GM04504 (cell line): ENCODE measurements at regions not wholly inside any gene's neighbourhood (a gene's known extent, or its start where the extent isn't known, plus 50 kb on each side); places are given as distances from the start of the nearest gene placed in this dataset.
"Not testable (repeated sequence)": the region's sequence is repeated elsewhere in the genome, so short reads cannot be mapped to it uniquely, and the experiment has no call there.

Experiments
- DNase-seq: peaks from one replicate; pipeline ENCODE4 v3.0.0-alpha.2; 2012; ENCODE audit warnings: low read depth

DNA sequence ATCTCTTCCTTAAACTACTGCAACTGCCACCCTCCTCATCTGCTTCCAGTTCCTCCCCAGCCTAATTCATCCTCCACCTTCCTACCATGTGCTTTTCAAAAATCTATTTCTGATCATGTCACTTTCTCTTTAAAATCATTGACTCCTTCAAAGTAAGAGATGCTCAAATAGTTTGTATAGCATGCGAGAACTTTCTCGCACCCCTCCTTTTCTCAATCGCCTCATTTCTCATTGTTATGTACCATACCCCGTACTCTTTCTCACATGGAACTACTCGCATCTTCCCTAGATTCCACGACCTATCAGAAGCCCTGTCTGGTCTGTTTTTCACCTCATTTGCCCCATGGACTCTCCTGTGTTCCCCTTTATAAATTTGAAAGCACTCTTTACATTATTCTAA is 238.2 kb downstream of the NRIP1 start:
- DNase-seq: no peak

DNA sequence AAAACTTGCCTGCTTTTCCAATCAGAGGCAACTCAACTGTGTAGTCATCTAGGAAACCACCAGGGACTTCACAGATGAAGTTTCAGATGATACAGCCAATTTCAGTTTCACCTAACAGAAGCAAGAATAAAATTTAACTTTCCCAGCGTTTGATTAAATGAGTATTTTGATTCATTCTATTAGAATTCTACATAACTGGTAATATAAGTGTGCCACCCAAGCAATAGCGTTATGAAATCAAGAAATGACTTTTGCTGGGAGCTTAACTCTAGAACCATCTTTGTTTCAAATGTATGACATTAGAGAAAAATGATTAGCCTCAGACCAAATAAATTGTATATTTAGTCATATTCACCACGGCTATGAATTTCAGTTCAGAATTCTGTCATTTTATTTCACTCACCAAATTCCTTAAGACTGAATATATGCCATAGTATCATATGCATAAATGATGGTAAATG is 239.3 kb downstream of the NRIP1 start:
- DNase-seq: no peak

DNA sequence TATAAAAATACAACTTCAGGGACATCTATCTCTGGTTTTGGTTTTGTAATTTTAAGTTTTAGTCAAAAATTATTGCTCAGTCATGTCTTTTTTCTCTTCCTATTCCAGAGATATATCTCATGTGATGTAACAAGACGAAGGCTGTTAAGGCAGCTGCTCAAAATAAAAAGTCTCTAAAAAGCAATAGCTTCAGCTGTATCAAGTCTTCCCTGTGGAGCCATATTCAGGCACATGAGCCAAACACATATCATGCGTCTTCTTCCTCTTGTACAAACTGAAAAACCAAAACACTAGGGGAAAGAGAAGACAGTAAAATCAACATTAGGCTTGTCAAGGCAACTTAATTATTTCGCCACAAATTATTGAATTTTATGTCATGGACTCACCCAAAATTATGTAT is 240.7 kb downstream of the NRIP1 start:
- DNase-seq: no peak

DNA sequence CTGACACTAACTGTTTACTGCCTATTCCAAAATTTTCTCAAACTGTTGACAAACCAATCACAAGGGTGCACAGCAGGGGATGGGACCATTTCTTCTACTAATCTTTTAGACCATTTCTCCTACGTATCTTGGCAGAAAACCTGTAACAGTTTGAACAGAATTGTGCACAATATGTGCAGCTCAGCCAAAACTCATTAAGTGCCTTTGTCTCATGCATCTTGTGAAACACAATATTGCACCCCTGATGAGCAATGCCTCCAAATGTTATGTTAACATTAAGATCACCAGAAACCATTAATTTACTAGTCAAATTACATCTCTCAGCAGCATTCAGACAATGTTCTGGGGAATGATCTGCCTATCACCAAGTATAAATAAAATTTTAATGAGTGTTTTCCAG is 247.5 kb downstream of the NRIP1 start:
- no peak for DNase-seq

DNA sequence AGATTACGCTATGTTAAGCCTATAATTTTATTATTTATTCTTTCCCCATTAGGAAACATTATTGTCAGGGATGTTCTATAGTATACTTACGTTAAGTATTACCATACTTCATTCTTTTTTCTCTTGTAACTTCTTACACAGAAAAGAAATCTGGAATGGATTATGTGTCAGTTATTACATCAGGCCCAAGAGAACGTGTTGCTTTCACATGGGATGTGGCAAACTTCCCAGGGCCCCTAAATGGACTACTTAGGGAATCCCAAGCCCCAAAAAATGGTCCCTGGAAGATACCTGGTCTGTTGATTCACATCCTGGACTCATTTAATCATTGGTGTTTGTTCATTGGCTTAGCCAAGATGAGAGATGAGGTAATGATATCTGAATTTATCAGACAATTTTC is 249.8 kb downstream of the NRIP1 start:
- peak; percentile 12 for DNase-seq

DNA sequence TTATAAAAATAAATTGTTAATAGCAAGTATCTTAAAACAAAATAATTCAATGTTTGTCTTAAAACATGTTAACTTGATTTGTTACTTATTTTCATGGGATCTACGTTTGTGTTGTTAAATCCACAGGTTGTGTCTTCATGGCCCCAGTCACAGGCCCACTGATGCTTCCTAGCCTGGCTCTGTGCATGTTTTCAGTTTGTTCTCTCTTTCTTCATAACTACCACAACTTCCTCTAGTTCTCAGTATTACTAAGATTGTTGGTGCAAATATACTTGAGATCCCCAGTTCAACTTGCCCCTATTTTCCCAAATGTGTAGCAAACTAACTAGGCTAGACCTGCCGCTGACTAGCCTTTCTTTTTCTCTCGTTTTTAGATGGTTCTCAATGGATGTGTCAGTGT is 250.5 kb downstream of the NRIP1 start:
- no peak for DNase-seq

DNA sequence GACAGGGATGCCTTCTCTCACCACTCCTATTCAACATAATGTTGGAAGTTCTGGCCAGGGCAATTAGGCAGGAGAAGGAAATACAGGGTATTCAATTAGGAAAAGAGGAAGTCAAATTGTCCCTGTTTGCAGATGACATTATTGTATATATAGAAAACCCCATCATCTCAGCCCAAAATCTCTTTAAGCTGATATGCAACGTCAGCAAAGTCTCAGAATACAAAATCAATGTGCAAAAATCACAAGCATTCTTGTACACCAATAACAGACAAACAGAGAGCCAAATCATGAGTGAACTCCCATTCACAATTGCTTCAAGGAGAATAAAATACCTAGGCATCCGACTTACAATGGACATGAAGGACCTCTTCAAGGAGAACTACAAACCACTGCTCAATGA is 258.1 kb upstream of the SAMSN1 start:
- DNase-seq: not testable (repeated sequence)

DNA sequence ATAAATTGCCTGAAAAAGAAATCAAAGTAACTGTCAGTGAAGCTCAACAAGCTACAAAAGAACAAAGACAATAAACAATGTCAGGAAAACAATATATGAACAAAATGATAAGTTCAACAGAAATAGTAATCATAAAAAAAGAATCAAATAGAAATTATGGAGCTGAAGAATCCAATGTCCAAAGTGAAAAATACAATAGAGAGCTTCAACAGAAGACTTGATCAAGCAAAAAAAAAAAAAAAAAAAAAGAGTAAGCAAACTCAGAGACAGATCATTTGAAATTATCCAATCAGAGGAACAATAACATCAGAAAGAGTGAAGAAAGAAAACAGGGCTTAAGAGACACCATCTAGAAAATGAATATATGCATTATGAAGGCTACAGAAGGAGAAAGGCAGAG is 251.4 kb upstream of the SAMSN1 start:
- no peak for DNase-seq

DNA sequence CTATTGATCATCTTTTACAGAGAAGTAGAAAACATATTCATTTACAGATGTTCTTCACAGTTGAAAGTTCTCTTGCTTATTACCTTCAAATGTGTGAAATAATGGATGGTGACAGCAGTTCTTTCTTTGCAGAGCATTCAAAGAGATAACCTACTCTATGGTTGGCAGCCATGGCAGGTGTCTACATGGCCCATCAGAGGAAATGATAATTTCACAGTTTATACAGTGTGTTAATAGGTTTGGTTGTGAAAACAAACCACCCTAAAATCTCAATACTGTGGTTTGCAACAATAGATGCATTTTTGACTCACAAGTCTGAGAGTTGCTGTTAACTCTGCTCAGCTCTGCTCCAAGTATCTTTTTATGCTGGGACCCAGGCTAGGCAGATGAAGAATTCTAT is 241.2 kb upstream of the SAMSN1 start:
- DNase-seq: no peak

DNA sequence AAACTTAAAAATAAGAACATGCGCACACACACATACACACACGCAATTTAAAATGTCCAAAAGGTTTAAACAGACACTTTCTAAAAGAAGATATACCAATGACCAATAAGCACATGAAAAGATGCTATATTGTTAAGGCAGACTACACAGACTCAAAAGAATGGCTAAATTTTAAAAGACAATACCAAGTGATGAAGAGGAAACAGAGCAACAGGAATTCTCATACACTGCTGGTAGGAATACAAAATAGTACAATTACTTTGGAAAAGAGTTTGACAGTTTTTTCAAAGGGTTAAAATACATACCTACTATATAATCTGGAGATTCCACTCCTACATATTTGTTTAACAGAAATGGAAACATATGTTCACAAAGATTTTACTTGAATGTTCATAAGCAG is 239.6 kb upstream of the SAMSN1 start:
- DNase-seq: no peak

DNA sequence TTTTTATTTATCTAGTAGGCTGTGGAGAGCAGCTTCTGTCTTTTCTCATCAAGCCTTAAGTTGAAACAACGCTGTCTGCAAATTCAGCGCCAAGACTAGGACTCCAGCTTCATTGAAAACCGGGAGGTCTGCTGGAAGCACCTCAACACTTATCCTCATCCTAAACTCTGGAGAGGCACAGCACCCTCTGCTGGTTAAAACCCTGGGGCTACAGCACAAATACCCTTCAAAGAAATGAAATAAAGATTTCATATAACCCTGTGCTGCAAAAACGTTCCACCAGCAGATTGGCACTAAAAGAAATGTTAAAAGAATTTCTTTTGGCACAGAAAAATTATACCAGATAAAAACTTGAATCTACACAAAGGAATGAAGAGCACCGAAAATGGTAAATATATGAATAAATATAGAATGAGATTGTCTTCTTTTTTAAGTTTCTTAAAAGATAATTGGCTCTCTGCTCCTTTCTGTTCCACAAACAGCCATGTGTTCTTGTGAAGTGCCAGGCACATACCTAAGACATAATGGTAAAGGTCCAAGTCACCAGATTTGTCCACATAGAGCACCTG is 227.7 kb upstream of the SAMSN1 start:
- DNase-seq: no peak

DNA sequence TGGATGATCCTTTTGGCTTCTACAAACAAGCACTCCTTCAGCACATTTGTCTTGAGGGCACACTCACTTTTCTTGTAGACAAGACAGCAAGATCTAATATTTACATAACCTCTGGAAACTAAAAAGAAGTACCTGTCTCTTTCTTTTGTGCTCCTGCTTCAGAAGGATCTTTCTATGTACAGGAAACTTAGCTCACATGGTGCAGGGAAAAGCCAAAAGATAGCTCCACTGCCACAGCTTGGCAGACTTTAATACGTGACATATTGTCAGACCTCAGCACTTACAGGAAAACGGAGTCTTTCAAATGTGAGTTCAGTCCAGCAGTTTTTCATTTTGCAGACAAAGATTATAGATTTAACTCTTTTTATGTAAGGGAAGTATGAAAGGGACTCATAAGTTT is 225.5 kb upstream of the SAMSN1 start:
- no peak for DNase-seq

DNA sequence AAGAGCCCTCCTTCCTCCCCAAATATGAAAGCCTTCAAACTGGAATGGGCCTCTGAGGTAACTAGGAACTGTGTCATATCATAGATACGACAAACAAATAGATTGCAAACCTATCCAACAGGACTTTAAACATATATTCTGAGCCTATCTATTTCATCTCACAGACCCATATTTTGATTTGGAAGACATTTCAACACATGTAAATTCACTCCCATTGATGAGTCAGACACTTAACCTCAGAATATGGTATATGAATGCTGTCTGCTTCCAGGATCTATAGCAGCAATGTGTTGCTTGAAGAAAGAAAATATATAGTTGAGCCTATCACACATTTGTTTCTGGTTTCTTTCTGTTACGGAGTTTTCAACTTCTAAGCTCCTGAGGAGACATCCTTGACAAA is 221.9 kb upstream of the SAMSN1 start:
- DNase-seq: no peak

DNA sequence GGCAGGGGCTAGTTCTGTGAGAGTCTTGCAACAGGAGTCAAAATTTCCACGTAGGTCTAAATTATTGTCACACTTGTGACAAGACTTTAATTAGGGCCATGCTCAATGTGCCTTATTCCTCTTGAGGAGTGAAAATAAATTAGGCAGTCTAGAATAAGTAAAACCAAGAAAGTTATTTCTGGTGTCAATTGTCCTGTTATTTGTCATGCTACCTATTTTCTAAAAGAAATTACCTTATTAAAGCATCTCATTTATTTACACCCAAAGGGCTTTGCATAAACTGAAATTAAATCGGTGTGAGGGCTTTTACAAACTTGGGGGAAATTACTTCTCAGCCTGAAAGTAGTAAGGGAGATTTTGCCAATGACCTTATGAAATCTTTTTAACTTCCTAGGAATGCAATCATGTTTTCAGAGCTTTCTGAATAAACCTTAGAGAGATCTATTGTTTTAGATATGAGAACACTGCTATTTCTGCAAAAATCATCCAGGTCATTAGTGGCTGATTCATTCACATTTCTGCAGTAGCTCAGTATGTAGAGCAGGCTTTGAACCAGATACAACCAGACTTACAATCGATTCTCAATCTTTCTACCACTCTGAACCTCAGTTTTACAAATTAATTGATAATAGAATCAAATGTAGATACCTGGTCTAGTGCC is 221.2 kb upstream of the SAMSN1 start:
- no peak for DNase-seq

DNA sequence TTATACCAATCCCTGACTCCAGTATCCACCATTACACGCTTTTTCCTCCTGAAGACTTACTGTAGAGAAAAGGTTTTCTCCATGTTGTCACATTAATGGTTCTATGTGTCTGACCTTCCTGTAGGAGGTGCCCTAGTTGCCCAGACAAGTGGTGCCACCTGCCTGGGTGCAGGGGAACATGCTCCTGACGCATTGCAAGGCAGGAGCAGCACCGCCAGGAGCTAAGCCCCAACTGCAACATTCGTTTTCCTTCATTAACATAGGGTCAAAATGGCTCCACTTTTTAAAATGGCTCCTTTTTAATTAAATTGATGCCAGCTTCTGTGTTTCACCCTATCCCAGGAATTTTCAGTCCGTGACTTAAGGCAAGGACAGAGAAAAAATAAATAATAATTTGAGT is 220.1 kb upstream of the SAMSN1 start:
- no peak for DNase-seq

DNA sequence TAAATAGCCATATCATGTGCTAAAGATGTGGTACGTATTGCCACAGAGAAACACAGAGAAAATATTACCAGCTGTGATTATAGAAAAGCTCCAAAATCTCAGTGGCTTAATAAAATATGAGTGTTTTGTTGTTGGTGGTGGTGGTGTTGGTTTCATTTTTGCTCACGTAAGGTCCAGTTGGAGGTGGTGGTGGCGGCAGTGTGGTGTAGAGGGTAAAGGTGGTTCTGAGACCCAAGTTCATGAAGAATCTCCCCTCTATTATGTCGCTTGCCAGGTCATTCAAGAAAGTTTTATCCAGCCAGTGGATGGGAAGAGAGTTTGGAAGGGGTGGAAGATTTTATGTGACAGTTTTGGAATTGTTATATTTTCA is 217.6 kb upstream of the SAMSN1 start:
- DNase-seq: no peak

DNA sequence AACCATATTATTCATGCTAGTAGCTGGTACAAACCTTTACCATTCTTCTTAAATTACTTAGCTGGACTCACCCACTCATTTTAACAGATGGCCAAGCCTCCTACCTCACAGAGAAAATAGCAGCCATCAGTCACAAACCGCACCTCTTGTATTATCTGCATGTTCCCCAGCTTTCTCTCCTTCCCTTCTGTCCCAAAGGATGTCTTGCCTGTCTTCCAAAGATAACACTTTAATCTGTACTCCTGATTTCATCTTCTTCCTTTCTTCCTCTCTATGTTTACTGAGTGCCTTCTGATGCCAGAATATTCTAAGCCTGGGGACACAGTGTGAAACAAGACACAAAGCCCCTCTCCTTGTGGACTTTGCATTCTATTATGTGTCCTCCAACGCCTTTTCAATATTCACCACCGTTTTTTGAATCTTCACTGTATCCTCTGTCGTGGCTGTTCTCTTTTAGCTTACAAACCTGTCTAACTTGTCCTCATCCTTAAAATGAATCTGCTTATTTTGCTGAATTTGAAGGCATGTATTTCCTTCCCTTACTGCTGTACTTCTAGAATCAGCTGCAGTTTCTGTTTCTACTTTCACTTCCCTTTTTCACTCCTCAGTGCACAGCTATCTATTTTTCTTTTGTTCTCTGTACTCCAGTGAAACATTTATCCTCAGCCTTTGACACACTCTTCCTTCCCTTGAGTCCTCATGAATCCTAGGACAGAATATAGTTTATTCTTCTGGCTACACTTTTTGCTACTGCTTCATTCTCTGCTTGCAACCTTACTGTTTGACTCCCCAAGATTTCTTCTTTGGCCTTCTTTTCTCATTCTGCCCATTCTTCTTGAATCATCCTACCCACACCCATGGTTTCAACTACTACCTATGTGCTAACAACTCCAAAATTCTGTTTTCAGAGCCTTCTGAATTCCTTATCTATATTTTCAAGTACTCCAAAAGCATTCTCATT is 216.9 kb upstream of the SAMSN1 start:
- DNase-seq: no peak

DNA sequence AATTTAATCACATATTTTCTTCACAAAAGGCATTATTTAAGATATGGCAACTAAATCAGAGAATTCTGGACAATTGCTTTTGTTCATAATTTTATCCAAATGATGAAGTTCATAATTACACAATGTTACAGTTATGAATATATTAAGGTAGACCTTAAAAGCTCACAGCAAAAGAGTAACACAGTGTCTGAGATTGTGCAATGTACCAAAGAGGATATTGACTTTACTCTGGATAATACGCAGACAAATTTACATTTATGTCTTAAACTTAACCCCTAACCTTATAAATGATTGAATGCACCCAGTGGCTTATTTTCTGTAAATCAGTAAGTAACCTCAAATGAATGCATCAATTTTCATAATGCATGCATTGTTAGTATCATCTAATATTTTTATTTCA is 216.2 kb upstream of the SAMSN1 start:
- DNase-seq: no peak

DNA sequence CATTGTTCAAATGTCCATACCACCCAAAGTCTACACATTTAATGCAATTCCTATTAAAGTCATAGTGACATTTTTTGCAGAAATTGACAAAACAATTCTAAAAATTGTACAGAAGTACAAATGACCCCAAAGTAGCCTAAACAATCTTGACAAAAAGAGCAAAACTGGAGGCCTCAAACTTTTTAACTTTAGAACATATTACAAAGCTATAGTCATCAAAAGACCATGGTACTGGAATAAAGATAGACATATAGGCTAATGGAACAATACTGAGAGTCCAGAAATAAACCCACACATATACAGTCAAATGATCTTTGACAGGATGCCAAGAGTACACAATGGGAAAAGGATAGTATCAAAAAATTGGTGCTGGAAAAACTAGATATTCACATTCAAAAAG is 213.2 kb upstream of the SAMSN1 start:
- DNase-seq: no peak

DNA sequence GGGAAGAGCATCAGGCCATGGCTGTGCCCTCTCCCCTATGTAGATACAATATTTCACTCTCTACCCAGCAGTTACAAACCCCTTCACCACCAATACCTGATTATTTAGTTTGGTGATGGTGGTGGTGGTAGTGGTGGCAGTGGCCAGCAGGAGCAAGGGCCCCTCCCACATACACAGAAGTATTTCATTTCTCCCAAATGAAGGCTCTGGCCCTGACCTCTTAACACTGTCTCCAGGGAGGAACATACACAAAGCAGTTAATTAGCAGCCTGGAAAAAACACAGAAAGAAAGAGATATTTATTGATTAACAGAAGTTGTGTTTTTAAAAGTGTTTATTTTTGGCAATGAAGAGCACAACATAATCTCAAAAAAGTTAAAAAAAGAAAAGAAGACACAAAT is 212.7 kb upstream of the SAMSN1 start:
- no peak for DNase-seq

DNA sequence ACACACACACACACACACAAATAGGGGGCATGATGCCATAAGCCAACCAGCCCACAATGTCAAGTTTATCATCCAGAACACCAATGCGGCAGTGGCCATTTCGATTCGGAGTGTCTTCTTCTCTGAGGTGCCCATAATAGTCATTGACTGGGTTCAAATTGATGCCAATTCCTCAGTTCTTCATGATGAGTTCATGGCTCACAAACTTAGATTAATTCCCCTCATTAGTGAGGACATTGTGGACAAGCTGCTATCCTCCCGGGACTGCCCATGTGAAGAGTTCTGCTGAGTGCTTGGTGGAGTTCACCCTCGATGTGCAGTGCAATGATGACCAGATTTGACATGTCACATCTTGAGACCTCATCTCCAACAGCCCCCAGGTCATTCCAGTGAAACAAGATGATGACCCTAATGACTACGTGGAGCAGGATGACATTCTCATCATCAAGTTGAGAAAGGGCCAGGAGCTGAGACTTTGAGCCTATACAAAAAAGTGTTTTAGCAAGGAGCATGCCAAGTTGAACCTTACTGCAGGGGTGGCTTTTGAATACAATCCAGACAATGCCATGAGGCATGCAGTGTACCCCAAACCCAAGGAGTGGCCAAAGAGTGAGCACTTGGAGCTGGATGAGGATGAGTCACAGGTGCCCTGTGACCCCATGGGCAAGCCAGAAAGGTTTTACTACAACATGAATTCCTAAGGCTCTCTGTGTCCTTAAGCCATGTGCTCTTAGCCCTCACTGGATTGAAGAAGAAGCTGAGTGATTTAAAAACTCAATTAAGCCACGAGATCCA is 211.6 kb upstream of the SAMSN1 start:
- no peak for DNase-seq

DNA sequence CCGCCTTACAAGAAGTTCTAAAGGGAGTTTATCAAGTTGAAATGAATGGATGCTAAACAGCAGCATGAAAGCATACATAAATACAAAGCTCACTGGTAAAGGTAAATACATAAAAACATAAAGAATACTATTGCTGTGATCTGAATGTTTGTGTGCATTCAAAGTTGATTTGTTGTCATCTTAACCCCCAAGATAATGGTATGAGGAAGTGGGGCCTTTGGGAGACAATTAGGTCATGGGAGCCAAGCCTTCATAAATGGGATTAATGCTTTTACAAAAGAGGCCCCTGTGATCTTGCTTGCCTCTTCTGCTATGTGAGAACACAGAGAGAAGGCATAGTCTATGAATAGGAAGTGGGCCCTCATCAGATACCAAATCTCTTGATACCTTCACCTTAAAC is 209.0 kb upstream of the SAMSN1 start:
- DNase-seq: no peak
